HG03571 (cell line): ENCODE measurements at regions not wholly inside any gene's neighbourhood (a gene's known extent, or its start where the extent isn't known, plus 50 kb on each side); places are given as distances from the start of the nearest gene placed in this dataset.

ENCODE experiments used
- ATAC-seq: cut with Tn5 transposase; IDR thresholded peaks from one replicate; pipeline ENCODE4 v1.9.1; 2021; ENCODE audit not compliant: unreplicated experiment

DNA sequence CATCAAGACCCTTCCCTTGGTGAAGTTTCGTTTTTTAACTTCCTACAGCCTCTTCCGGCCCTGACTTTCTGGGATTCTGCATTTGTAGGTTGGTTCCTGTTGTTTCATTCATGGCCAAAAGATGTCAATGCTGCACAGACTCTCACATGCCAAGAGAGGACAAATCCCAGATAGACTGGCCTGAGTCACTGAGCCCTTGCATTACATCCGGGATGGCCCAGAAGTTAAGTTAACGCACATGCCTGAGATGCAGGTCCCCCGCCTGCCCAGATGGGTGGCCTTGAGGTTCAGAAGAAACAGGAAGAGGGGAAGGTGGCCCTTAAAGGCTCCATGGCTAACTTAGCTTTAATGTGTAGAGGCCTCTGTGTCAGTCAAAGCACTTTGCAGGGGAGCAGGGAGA lies 51.6 kb upstream of the SRGAP3 start:
- ATAC-seq = no peak

DNA sequence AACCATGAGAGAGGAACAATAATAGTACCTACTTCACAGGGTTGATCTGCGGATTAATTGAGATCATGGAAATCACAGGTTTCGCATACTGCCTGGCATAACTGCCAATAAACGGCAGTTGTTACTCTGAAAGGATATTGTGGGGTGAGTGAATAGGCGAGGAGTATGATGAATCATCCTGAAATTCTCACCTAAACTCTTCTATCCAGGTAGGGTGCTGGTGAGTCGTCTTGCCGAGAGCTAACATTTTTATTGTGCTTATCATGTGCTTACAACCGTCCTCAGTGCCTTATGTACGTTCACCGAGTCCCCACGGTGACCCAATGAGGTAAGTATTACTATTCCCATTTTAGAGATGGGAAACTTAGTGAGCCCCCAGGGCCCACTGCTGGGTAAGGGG lies 52.4 kb upstream of the SRGAP3 start:
- ATAC-seq = no peak

DNA sequence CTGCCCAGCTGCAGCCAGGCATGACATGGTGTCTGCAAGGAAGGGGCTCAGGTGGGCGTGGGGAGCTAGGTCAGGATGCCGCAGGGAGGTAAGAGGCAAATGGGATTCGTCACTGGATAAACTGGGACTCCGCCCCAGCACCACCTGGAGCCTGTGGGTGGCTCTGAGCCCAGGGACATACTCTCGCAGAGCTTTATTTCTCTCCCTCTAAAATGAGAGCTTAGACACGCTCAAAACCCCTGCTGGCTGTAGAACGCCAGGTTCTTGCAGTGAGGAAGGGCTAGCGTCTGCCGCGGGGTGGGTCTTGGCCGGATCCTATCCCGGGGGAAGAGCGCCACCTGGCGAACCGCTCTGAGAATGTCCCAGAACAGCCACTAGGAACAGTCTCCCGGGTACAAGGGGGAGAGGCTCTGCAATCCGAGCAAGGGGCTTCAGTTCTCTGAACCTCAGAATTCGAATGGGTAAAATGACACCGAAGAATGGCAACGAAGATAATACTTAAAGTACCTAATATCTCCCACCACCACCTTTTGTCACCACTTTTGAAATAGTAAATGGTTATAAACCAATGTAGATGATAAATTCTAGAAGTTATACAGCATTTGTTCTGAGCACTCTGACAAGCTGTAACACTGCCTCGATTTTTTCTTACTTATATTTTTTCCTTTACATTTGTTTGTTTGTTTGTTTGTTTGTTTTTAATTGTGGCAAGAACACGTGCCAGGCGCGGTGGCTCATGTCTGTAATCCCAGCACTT lies 53.2 kb upstream of the SRGAP3 start:
- peak; percentile 87 for ATAC-seq

DNA sequence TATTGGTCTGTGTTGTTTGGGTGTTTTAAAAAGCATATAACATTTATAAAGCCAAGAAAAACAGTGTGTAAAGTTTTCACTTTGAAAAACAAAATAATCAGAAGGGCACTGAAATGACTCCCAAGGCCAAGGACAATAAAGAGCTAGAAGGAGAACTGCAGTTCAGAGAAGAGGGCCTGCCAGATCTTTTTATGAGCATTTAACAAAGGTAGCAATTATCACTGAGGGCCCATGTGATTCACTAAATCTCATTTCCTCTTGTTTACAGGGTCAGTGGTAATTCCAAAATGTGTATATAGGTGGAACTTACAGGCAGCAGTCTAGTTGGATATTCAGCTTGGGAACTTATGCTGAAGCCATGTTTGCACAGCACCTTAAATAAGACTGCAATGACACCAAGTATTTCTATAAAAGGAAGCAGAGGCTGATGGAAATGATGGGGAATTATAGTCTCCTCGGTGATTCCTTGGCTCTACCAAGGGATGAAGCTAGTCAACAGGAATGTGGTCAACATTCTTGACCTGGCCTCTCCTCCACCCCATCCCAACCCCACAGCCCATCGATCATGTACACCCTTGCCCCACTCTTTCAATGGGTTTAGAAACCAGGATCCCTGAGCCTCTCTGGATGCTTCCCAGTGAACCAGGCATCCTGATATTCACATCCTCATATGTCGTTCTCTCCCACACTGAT lies 54.4 kb upstream of the THUMPD3 start:
- no peak for ATAC-seq

GRCh38 chr3:9310043-9310442 lies 52.8 kb upstream of the THUMPD3 start:
- no peak for ATAC-seq

DNA sequence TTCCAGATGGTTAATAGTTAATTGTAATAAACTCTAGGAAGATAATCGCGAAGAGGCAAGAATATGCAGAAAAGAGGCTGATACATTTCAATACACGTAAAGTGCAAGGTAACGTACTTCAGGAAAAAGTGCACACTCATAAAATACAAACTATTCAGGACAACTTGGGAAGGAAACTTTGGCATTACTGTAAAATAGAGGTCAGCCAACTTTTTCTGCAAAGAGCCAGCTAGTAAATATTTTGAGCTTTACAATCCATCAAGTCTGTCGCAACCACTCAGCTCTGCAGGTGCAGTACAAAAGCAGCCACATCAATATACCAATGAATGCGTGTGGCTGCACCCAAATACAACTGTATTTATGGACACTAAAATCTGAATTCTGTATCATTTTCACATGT lies 51.6 kb upstream of the THUMPD3 start:
- ATAC-seq = no peak
